ACC112 (cell line): ENCODE measurements at regions not wholly inside any gene's neighbourhood (a gene's known extent, or its start where the extent isn't known, plus 50 kb on each side); places are given as distances from the start of the nearest gene placed in this dataset.

Experiments used
- H2AFZ ChIP-seq: fragments of 200-600 bp; sonication (generic); one replicate; pipeline ENCODE4 v1.6.0; 2017; ENCODE audit warnings: antibody characterized with exemption, low read length; ENCODE audit not compliant: unreplicated experiment
- H3K27ac ChIP-seq: fragments of 200-600 bp; sonication (generic); 2 replicates; pipeline ENCODE4 v1.5.1; 2014; ENCODE audit warnings: low read depth, mild to moderate bottlenecking, antibody characterized with exemption, low read length, moderate library complexity
- H3K27me3 ChIP-seq: fragments of 200-600 bp; sonication (generic); 2 replicates; pipeline ENCODE4 v1.6.1; 2014; ENCODE audit warnings: mild to moderate bottlenecking, antibody characterized with exemption, low read length, moderate library complexity, mixed read lengths; ENCODE audit not compliant: insufficient read depth
- H3K36me3 ChIP-seq: fragments of 200-600 bp; sonication (generic); 2 replicates; pipeline ENCODE4 v1.6.1; 2016; ENCODE audit warnings: mild to moderate bottlenecking, antibody characterized with exemption, low read length, moderate library complexity, mixed read lengths; ENCODE audit not compliant: insufficient read depth
- H3K4me1 ChIP-seq: fragments of 200-600 bp; sonication (generic); one replicate; pipeline ENCODE4 v1.6.1; 2016; ENCODE audit warnings: low read length, mixed read lengths; ENCODE audit not compliant: insufficient read depth, unreplicated experiment, control insufficient read depth
- H3K4me3 ChIP-seq: fragments of 200-600 bp; sonication (generic); 2 replicates; pipeline ENCODE4 v1.5.1; 2014; ENCODE audit warnings: mild to moderate bottlenecking, low read depth, low read length
- H3K79me2 ChIP-seq: fragments of 200-600 bp; sonication (generic); one replicate; pipeline ENCODE4 v1.6.0; 2016; ENCODE audit warnings: low read length; ENCODE audit not compliant: control insufficient read depth, unreplicated experiment, insufficient read depth

- H3K4me3 ChIP-seq = no peak overlapping the region
- H2AFZ ChIP-seq = no peak overlapping the region
- H3K79me2 ChIP-seq = no peaks in the 10 kb centered on the region
- no peaks in the 10 kb centered on the region for H3K27me3 ChIP-seq
- H3K36me3 ChIP-seq = no peaks in the 10 kb centered on the region
- H3K27ac ChIP-seq = no peak overlapping the region
- H3K4me1 ChIP-seq = no peaks in the 10 kb centered on the region
These were observed 701.9 kb upstream of the MAP3K7 start for GRCh38 chr6:91288741-91289140.

- H3K4me3 ChIP-seq = no peak overlapping the region
- no peaks in the 10 kb centered on the region for H3K79me2 ChIP-seq
- no peak overlapping the region for H2AFZ ChIP-seq
- no peaks in the 10 kb centered on the region for H3K27me3 ChIP-seq
- H3K27ac ChIP-seq = no peak overlapping the region
- H3K36me3 ChIP-seq = no peaks in the 10 kb centered on the region
- H3K4me1 ChIP-seq = no peaks in the 10 kb centered on the region
These were observed 695.0 kb upstream of the MAP3K7 start for GRCh38 chr6:91281901-91282300.

GRCh38 chr6:91280494-91280830, 693.6 kb upstream of the MAP3K7 start:
- Histone ChIP-seq H3K4me1 (no peaks in the 10 kb centered on the region), H3K27me3 (no peaks in the 10 kb centered on the region), H3K27ac (no peak overlapping the region), H3K4me3 (no peak overlapping the region), H3K79me2 (no peaks in the 10 kb centered on the region), H2AFZ (no peak overlapping the region), H3K36me3 (no peaks in the 10 kb centered on the region)

GRCh38 chr6:91279740-91280493, 693.0 kb upstream of the MAP3K7 start:
- Histone ChIP-seq H3K4me3 (no peak overlapping the region), H3K27ac (no peak overlapping the region), H3K79me2 (no peaks in the 10 kb centered on the region), H3K36me3 (no peaks in the 10 kb centered on the region), H3K27me3 (no peaks in the 10 kb centered on the region), H3K4me1 (no peaks in the 10 kb centered on the region), H2AFZ (no peak overlapping the region)

- no peak overlapping the region for H2AFZ ChIP-seq
- H3K4me1 ChIP-seq = no peaks in the 10 kb centered on the region
- H3K4me3 ChIP-seq = no peak overlapping the region
These were observed 691.5 kb upstream of the MAP3K7 start for GRCh38 chr6:91278416-91278815.

GRCh38 chr6:91276315-91276714, 689.4 kb upstream of the MAP3K7 start:
- no peak overlapping the region for H3K4me3 ChIP-seq
- H3K4me1 ChIP-seq = no peaks in the 10 kb centered on the region
- H3K79me2 ChIP-seq = no peaks in the 10 kb centered on the region
- no peaks in the 10 kb centered on the region for H3K36me3 ChIP-seq
- H3K27ac ChIP-seq = no peak overlapping the region
- no peaks in the 10 kb centered on the region for H3K27me3 ChIP-seq
- no peak overlapping the region for H2AFZ ChIP-seq

More at GRCh38 chr6:91278416-91278815, 691.5 kb upstream of the MAP3K7 start:
- no peak overlapping the region for H3K27ac ChIP-seq
- H3K27me3 ChIP-seq = no peaks in the 10 kb centered on the region
- H3K79me2 ChIP-seq = no peaks in the 10 kb centered on the region
- no peaks in the 10 kb centered on the region for H3K36me3 ChIP-seq

- H3K27ac ChIP-seq = no peak overlapping the region
- no peaks in the 10 kb centered on the region for H3K36me3 ChIP-seq
- H3K27me3 ChIP-seq = no peaks in the 10 kb centered on the region
- H2AFZ ChIP-seq = no peak overlapping the region
- no peak overlapping the region for H3K4me3 ChIP-seq
- H3K79me2 ChIP-seq = no peaks in the 10 kb centered on the region
- H3K4me1 ChIP-seq = no peaks in the 10 kb centered on the region
These were observed 686.9 kb upstream of the MAP3K7 start for GRCh38 chr6:91273729-91274128.

GRCh38 chr6:91271807-91272206, 684.9 kb upstream of the MAP3K7 start:
- Histone ChIP-seq H2AFZ (no peak overlapping the region), H3K36me3 (no peaks in the 10 kb centered on the region), H3K27me3 (no peaks in the 10 kb centered on the region), H3K27ac (no peak overlapping the region), H3K4me1 (no peaks in the 10 kb centered on the region), H3K79me2 (no peaks in the 10 kb centered on the region), H3K4me3 (no peak overlapping the region)

GRCh38 chr6:91268941-91269340, 682.1 kb upstream of the MAP3K7 start:
- Histone ChIP-seq H3K79me2 (no peaks in the 10 kb centered on the region), H3K27me3 (no peaks in the 10 kb centered on the region), H2AFZ (no peak overlapping the region), H3K4me3 (no peak overlapping the region), H3K4me1 (no peaks in the 10 kb centered on the region), H3K27ac (no peak overlapping the region), H3K36me3 (no peaks in the 10 kb centered on the region)

GRCh38 chr6:91267246-91267645, 680.4 kb upstream of the MAP3K7 start:
- H3K36me3 ChIP-seq = no peaks in the 10 kb centered on the region
- H3K27ac ChIP-seq = no peak overlapping the region
- no peak overlapping the region for H3K4me3 ChIP-seq
- no peaks in the 10 kb centered on the region for H3K4me1 ChIP-seq
- no peak overlapping the region for H2AFZ ChIP-seq
- no peaks in the 10 kb centered on the region for H3K27me3 ChIP-seq
- no peaks in the 10 kb centered on the region for H3K79me2 ChIP-seq

- Histone ChIP-seq H3K27ac (no peak overlapping the region), H3K36me3 (no peaks in the 10 kb centered on the region), H3K27me3 (no peaks in the 10 kb centered on the region), H3K4me1 (no peaks in the 10 kb centered on the region), H3K4me3 (no peak overlapping the region), H3K79me2 (no peaks in the 10 kb centered on the region), H2AFZ (no peak overlapping the region)
These were observed 679.3 kb upstream of the MAP3K7 start for GRCh38 chr6:91266156-91266555.
